Peyer's patch (tissue), 4 donors: ENCODE measurements at regions not wholly inside any gene's neighbourhood (a gene's known extent, or its start where the extent isn't known, plus 50 kb on each side); places are given as distances from the start of the nearest gene placed in this dataset.

Experiments
- CTCF ChIP-seq, 6 experiments: fragments of 450-650 bp in 4 of 6; fragments of 200-600 bp in 2 of 6; sonication (generic) in 1 of 6; IDR thresholded peaks; one replicate each; pipeline ENCODE4 v1.5.1; 2017 to 2019; ENCODE audit warnings: antibody characterized with exemption in 6 of 6, mild to moderate bottlenecking in 3 of 6, moderate library complexity in 1 of 6
- POLR2A ChIP-seq, 2 donors: fragments of 450-650 bp; IDR thresholded peaks; one replicate each; pipeline ENCODE4 v1.5.1; 2017; ENCODE audit warnings: antibody characterized with exemption in 2 of 2, mild to moderate bottlenecking in 2 of 2, moderate library complexity in 2 of 2

DNA sequence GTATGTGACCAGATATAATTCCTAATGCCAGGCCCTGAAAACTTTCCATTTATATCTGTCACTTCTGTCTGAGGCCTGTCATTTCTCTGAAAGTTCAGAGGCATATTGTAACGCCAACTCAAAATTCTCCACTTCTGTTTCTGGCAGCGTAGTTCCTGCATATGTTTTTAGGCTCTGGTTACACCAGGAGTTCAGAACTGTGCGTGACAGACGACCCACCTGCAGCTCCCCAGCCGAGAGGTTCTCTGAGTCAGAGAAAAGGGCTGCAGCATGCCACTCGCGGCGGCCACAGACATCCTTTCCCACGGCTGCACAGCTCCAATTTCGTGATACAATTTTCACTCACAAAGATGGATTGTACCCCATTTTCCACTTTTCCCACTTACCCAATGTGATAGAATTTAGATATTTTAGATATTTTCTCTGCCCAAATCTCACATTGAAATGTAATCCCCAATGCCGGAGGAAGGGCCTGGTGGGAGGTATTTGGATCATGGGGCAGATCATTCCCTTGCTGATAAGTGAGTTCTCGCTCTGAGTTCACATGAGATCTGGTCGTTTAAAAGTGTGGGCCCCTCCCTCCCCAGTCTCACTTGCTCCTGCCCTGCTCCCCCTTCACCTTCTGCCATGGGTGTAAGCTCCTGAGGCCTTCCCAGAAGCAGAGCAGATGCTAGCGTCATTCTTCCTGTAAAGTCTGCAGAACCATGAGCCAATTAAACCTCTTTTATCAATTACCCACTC is 308.1 kb downstream of the LIG4 start:
- TF ChIP-seq CTCF (IDR thresholded peaks at IDR 0.05) (no peak), POLR2A (IDR thresholded peaks at IDR 0.05) (no peak)
